GM12864 (cell line): ENCODE measurements at regions not wholly inside any gene's neighbourhood (a gene's known extent, or its start where the extent isn't known, plus 50 kb on each side); places are given as distances from the start of the nearest gene placed in this dataset.
"Not testable (repeated sequence)": the region's sequence is repeated elsewhere in the genome, so short reads cannot be mapped to it uniquely, and the experiment has no call there.

Experiments used
- DNase-seq: peaks from one replicate; pipeline ENCODE4 v3.0.0-alpha.2; 2011; ENCODE audit warnings: low read depth
- H3K4me3 ChIP-seq: 2 replicates; pipeline ENCODE4 v1.5.1; 2011; ENCODE audit warnings: mild to moderate bottlenecking, low read depth, low read length, control low read depth
- CTCF ChIP-seq: IDR thresholded peaks from 2 replicates; pipeline ENCODE4 v1.5.1; 2011; ENCODE audit warnings: low read depth, mild to moderate bottlenecking, moderate library complexity, low read length, control low read depth, inconsistent platforms; ENCODE audit errors: missing control alignments

- DNase-seq, result no peak
Measured at GRCh38 chr4:59666645-59667044, 1533.5 kb upstream of the ADGRL3 start.

GRCh38 chr4:59671037-59671436 is 1529.1 kb upstream of the ADGRL3 start:
- no peak for DNase-seq
- H3K4me3 ChIP-seq, result no peak overlapping the region
- no peak for TF ChIP-seq CTCF

More at GRCh38 chr4:59666645-59667044, 1533.5 kb upstream of the ADGRL3 start:
- no peak overlapping the region for H3K4me3 ChIP-seq
- no peak for TF ChIP-seq CTCF

DNA sequence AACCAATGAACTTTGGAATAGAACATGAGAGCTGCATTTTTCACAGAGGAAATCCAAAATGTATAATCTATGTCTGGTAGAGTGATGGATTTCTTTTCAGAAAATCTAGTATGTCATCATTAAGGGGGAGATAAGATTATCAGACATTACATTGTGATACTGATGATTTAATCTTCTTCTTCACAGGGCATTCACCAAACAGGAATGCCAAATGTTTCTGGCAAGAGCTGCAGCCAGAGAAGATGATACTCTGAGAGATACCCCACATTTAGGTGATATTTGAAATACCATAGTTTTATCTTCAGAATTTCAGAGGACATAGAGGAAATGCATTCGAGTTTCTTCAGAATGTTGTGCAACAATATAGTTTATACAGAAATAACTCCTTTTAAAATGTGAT is 1523.7 kb upstream of the ADGRL3 start:
- DNase-seq, result no peak
- no peak for TF ChIP-seq CTCF
- no peak overlapping the region for H3K4me3 ChIP-seq

DNA sequence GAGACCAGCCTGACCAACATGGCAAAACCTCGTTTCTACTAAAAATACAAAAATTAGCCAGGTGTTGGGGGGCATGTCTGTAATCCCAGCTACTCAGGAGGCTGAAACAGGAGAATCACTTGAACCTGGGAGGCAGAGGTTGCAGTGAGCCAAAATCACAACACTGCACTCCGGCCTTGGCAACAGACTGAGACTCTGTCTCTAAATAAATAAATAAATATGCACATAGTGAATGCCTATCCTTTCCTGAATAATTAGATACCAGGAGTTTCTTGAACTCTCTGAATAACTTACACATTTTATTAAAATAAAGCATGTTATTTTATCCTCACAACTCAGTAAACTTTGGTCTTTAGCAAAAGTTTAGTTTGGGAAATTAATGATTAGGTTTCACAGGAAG is 1523.1 kb upstream of the ADGRL3 start:
- not testable (repeated sequence) for H3K4me3 ChIP-seq, DNase-seq

DNA sequence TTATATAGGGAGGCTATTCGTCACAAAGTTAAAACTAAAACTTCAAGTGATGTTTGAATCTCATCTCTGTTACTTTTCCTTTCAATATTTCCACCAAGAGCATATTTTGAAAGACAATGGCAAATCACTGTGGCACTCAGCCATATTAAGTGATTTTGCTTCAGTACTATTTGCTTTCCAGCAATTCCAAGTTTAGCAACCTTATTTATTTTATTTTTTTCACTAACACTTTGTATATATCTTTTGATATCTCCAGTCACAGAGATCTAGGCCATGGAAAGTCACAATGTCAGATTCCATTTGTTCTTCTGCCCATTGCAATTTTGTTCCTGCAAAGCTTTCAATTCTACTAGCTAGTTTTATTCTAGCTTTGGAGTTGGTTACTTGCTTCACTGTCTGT is 1514.5 kb upstream of the ADGRL3 start:
- no peak overlapping the region for H3K4me3 ChIP-seq
- DNase-seq, result no peak
- no peak for TF ChIP-seq CTCF

- TF ChIP-seq CTCF, result no peak
- DNase-seq, result no peak
- H3K4me3 ChIP-seq, result no peak overlapping the region
Measured at GRCh38 chr4:59689149-59689548, 1511.0 kb upstream of the ADGRL3 start.

GRCh38 chr4:59695355-59696053 is 1504.6 kb upstream of the ADGRL3 start:
- H3K4me3 ChIP-seq, result no peak overlapping the region
- DNase-seq, result no peak
- no peak for TF ChIP-seq CTCF
